HCT116 (cell line): ENCODE measurements at regions not wholly inside any gene's neighbourhood (a gene's known extent, or its start where the extent isn't known, plus 50 kb on each side); places are given as distances from the start of the nearest gene placed in this dataset.

Experiments
- ATAC-seq: fragments of 200-7000 bp; cut with Tn5 transposase; 2 replicates; pipeline ENCODE4 v1.9.1; 2020; ENCODE audit warnings: mild to moderate bottlenecking, moderate library complexity
- BruUV-seq: library from RNA; stranded (reverse); fragments of 400-500 nt; replicated peaks from 2 replicates; lab custom pipeline; 2021; lab: Mats Ljungman, UMichigan
- CTCF ChIA-PET: fragments of 300-600 bp; sonication (Branson Sonifier 250); formaldehyde crosslinking; loops from one replicate; lab custom pipeline; 2021; ENCODE audit warnings: antibody characterized with exemption; lab: Charles Lee
- POLR2A ChIA-PET: fragments of 300-600, 350-600 bp; sonication (Branson Sonifier 250); formaldehyde crosslinking; loops from one replicate; lab custom pipeline; 2021; ENCODE audit warnings: antibody characterized with exemption; lab: Charles Lee
- RAD21 ChIA-PET, 2 experiments: fragments of 300-600 bp; sonication (Branson Sonifier 250); formaldehyde crosslinking; loops; one replicate each; lab custom pipeline; 2023; ENCODE audit warnings: low total read pairs in 2 of 2; ENCODE audit not compliant: uncharacterized antibody in 2 of 2, unreplicated experiment in 2 of 2, low non-redundant PET in 1 of 2; lab: Charles Lee
- DNase-seq: peaks from one replicate; pipeline ENCODE4 v3.0.0-alpha.2; 2010; ENCODE audit warnings: low read depth, low spot score
- H2AFZ ChIP-seq: fragments of 200-600 bp; shearing (Covaris generic), sonication (generic); 2 replicates; pipeline ENCODE4 v1.6.1; 2017; ENCODE audit warnings: low read depth, mixed run types, mixed read lengths, antibody characterized with exemption, low read length; ENCODE audit not compliant: poor library complexity, severe bottlenecking
- H3K27ac ChIP-seq: 2 replicates; pipeline ENCODE4 v1.5.1; 2012; ENCODE audit warnings: low read depth, low read length
- H3K27me3 ChIP-seq: fragments of 200-600 bp; sonication (generic); 2 replicates; pipeline ENCODE4 v1.6.1; 2016; ENCODE audit warnings: mixed run types, low read length, mixed read lengths; ENCODE audit not compliant: insufficient read depth
- H3K36me3 ChIP-seq, 2 experiments: fragments of 200-500 bp in 1 of 2; fragments of 200-600 bp in 1 of 2; sonication (Bioruptor generic) in 1 of 2; sonication (generic) in 1 of 2; 2 replicates each; pipeline versions ENCODE4 v1.5.1 to v1.6.1; 2014 to 2016; ENCODE audit warnings: low read length in 2 of 2, inconsistent platforms in 1 of 2, mixed read lengths in 1 of 2, mixed run types in 1 of 2; ENCODE audit not compliant: insufficient read depth in 2 of 2, control insufficient read depth in 1 of 2
- H3K4me1 ChIP-seq, 2 experiments: fragments of 200-600 bp in 1 of 2; sonication (generic) in 1 of 2; 2 replicates each; pipeline versions ENCODE4 v1.5.1 to v1.6.1; 2012 to 2017; ENCODE audit warnings: low read length in 2 of 2, inconsistent platforms in 1 of 2, mild to moderate bottlenecking in 1 of 2, mixed read lengths in 1 of 2, mixed run types in 1 of 2, moderate library complexity in 1 of 2; ENCODE audit not compliant: insufficient read depth in 2 of 2, control insufficient read depth in 1 of 2
- H3K4me2 ChIP-seq: fragments of 200-600 bp; sonication (generic); 2 replicates; pipeline ENCODE4 v1.6.1; 2017; ENCODE audit warnings: mixed run types, low read length, mixed read lengths
- H3K4me3 ChIP-seq, 2 experiments: fragments of 200-600 bp in 1 of 2; sonication (generic) in 1 of 2; replicated peaks in 1 of 2; 2 replicates each; pipeline ENCODE4 v1.5.1; 2011 to 2016; ENCODE audit warnings: low read length in 2 of 2, control low read depth in 1 of 2, low read depth in 1 of 2, mild to moderate bottlenecking in 1 of 2, mixed read lengths in 1 of 2, mixed run types in 1 of 2
- H3K79me2 ChIP-seq: fragments of 200-600 bp; sonication (generic); 2 replicates; pipeline ENCODE4 v1.6.1; 2017; ENCODE audit warnings: mild to moderate bottlenecking, mixed run types, low read length, moderate library complexity, mixed read lengths; ENCODE audit not compliant: insufficient read depth
- H3K9ac ChIP-seq: fragments of 200-600 bp; sonication (generic); 2 replicates; pipeline ENCODE4 v1.6.1; 2016; ENCODE audit warnings: low read length, mixed read lengths
- H3K9me2 ChIP-seq: fragments of 200-600 bp; sonication (generic), shearing (Covaris generic); 2 replicates; pipeline ENCODE4 v1.6.1; 2017; ENCODE audit warnings: mixed run types, mild to moderate bottlenecking, moderate library complexity; ENCODE audit not compliant: insufficient read depth
- H3K9me3 ChIP-seq, 2 experiments: fragments of 200-500 bp in 1 of 2; fragments of 200-600 bp in 1 of 2; sonication (Bioruptor generic) in 1 of 2; sonication (generic) in 1 of 2; 2 replicates each; pipeline ENCODE4 v1.6.1; 2014 to 2017; ENCODE audit warnings: low read length in 2 of 2, mixed read lengths in 2 of 2, inconsistent platforms in 1 of 2, low read depth in 1 of 2, mild to moderate bottlenecking in 1 of 2, mixed run types in 1 of 2, moderate library complexity in 1 of 2; ENCODE audit not compliant: control insufficient read depth in 1 of 2, insufficient read depth in 1 of 2
- H4K20me1 ChIP-seq: fragments of 200-600 bp; sonication (generic), shearing (Covaris generic); 2 replicates; pipeline ENCODE4 v1.6.1; 2017; ENCODE audit warnings: mixed run types, mild to moderate bottlenecking, moderate library complexity; ENCODE audit not compliant: insufficient read depth
- EGR1 ChIP-seq: IDR thresholded peaks from 2 replicates; pipeline ENCODE4 v1.6.1; 2012; ENCODE audit warnings: low read depth
- ELF1 ChIP-seq: IDR thresholded peaks from 2 replicates; pipeline ENCODE4 v1.6.1; 2012; ENCODE audit warnings: low read depth, borderline replicate concordance
- EZH2 ChIP-seq: fragments of 200-600 bp; sonication (generic); IDR thresholded peaks from 2 replicates; pipeline ENCODE4 v1.6.1; 2017; ENCODE audit warnings: antibody characterized with exemption, mixed run types
- EZH2phosphoT487 ChIP-seq: fragments of 200-600 bp; IDR thresholded peaks from 2 replicates; pipeline ENCODE4 v1.6.1; 2018; ENCODE audit warnings: antibody characterized with exemption, borderline replicate concordance
- JUND ChIP-seq: IDR thresholded peaks from 2 replicates; pipeline ENCODE4 v1.6.1; 2012
- POLR2A ChIP-seq: IDR thresholded peaks from 2 replicates; pipeline ENCODE4 v1.7.0; 2011; ENCODE audit warnings: borderline replicate concordance; ENCODE audit not compliant: insufficient read depth, insufficient read length; ENCODE audit errors: extremely low read depth
- POLR2AphosphoS5 ChIP-seq: IDR thresholded peaks from 2 replicates; pipeline ENCODE4 v1.6.1; 2011; ENCODE audit warnings: mild to moderate bottlenecking, low read depth, low read length, moderate library complexity
- RAD21 ChIP-seq: IDR thresholded peaks from 2 replicates; pipeline ENCODE4 v1.6.1; 2012; ENCODE audit warnings: low read depth, mild to moderate bottlenecking
- SIN3A ChIP-seq: IDR thresholded peaks from 2 replicates; pipeline ENCODE4 v1.6.1; 2012; ENCODE audit warnings: low read depth
- SRF ChIP-seq: IDR thresholded peaks from 2 replicates; pipeline ENCODE4 v1.6.1; 2012; ENCODE audit warnings: low read depth
- TCF7L2 ChIP-seq: IDR thresholded peaks from 2 replicates; pipeline ENCODE4 v1.7.0; 2011; ENCODE audit warnings: borderline replicate concordance, inconsistent platforms; ENCODE audit not compliant: insufficient read depth, insufficient read length; ENCODE audit errors: extremely low read depth
- YY1 ChIP-seq: IDR thresholded peaks from 2 replicates; pipeline ENCODE4 v1.6.1; 2011; ENCODE audit warnings: low read length, low read depth, moderate library complexity, mild to moderate bottlenecking; ENCODE audit not compliant: insufficient replicate concordance; ENCODE audit errors: extremely low read depth
- ZFX ChIP-seq: fragments of 450-650 bp; IDR thresholded peaks from 2 replicates; pipeline ENCODE4 v1.6.1; 2017
- intact Hi-C: fragments of 100-400 bp; cut with micrococcal nuclease; formaldehyde crosslinking; loops from 2 replicates; pipeline ENCODE4 v1.10.0; 2022
- TF ChIP-seq, protein P1 (sequence below): IDR thresholded peaks from 2 replicates; pipeline ENCODE4 v1.6.1; 2012
- TF ChIP-seq, protein P2 (sequence below): IDR thresholded peaks from 2 replicates; pipeline ENCODE4 v1.6.1; 2012; ENCODE audit warnings: low read depth
- TF ChIP-seq, protein P3 (sequence below), 3 experiments: fragments of 200-600 bp in 1 of 3; sonication (generic) in 1 of 3; IDR thresholded peaks in 2 of 3; conservative IDR thresholded peaks in 1 of 3; 2 replicates each; pipeline ENCODE4 v1.5.1; 2012 to 2017; ENCODE audit warnings: low read depth in 2 of 3, low read length in 2 of 3, antibody characterized with exemption in 1 of 3, borderline replicate concordance in 1 of 3, control low read depth in 1 of 3, mild to moderate bottlenecking in 1 of 3, mixed read lengths in 1 of 3, mixed run types in 1 of 3, moderate library complexity in 1 of 3; ENCODE audit not compliant: insufficient read depth in 1 of 3
- TF ChIP-seq, protein P4 (sequence below): IDR thresholded peaks from 2 replicates; pipeline ENCODE4 v1.6.1; 2012
- TF ChIP-seq, protein P5 (sequence below): IDR thresholded peaks from 2 replicates; pipeline ENCODE4 v1.6.1; 2011; ENCODE audit warnings: mild to moderate bottlenecking, low read length, moderate library complexity; ENCODE audit not compliant: insufficient replicate concordance; ENCODE audit errors: extremely low read depth

- DNase-seq (no peak), ATAC-seq (no peak)
- H4K20me1 ChIP-seq = no peaks in the 10 kb centered on the region
- H3K36me3 ChIP-seq = no peaks in the 10 kb centered on the region
- ChIA-PET POLR2A (no interaction called here), CTCF (no interaction called here), RAD21 (no interaction called here)
- H3K79me2 ChIP-seq = no peaks in the 10 kb centered on the region; the same call in 1 of the 2 replicates
- intact Hi-C loops = no loop called here
- no peak overlapping the region for H3K9ac ChIP-seq
- TF ChIP-seq YY1 (no peak), POLR2AphosphoS5 (no peak), EGR1 (no peak), SRF (no peak), EZH2phosphoT487 (no peak), RAD21 (no peak), EZH2 (no peak), POLR2A (no peak), TCF7L2 (no peak), JUND (no peak), ZFX (no peak), SIN3A (no peak), ELF1 (no peak)
- TF ChIP-seq, protein P1, sequence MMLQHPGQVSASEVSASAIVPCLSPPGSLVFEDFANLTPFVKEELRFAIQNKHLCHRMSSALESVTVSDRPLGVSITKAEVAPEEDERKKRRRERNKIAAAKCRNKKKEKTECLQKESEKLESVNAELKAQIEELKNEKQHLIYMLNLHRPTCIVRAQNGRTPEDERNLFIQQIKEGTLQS = no peak
- TF ChIP-seq, protein P2, sequence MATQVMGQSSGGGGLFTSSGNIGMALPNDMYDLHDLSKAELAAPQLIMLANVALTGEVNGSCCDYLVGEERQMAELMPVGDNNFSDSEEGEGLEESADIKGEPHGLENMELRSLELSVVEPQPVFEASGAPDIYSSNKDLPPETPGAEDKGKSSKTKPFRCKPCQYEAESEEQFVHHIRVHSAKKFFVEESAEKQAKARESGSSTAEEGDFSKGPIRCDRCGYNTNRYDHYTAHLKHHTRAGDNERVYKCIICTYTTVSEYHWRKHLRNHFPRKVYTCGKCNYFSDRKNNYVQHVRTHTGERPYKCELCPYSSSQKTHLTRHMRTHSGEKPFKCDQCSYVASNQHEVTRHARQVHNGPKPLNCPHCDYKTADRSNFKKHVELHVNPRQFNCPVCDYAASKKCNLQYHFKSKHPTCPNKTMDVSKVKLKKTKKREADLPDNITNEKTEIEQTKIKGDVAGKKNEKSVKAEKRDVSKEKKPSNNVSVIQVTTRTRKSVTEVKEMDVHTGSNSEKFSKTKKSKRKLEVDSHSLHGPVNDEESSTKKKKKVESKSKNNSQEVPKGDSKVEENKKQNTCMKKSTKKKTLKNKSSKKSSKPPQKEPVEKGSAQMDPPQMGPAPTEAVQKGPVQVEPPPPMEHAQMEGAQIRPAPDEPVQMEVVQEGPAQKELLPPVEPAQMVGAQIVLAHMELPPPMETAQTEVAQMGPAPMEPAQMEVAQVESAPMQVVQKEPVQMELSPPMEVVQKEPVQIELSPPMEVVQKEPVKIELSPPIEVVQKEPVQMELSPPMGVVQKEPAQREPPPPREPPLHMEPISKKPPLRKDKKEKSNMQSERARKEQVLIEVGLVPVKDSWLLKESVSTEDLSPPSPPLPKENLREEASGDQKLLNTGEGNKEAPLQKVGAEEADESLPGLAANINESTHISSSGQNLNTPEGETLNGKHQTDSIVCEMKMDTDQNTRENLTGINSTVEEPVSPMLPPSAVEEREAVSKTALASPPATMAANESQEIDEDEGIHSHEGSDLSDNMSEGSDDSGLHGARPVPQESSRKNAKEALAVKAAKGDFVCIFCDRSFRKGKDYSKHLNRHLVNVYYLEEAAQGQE = no peak
- TF ChIP-seq, protein P3, sequence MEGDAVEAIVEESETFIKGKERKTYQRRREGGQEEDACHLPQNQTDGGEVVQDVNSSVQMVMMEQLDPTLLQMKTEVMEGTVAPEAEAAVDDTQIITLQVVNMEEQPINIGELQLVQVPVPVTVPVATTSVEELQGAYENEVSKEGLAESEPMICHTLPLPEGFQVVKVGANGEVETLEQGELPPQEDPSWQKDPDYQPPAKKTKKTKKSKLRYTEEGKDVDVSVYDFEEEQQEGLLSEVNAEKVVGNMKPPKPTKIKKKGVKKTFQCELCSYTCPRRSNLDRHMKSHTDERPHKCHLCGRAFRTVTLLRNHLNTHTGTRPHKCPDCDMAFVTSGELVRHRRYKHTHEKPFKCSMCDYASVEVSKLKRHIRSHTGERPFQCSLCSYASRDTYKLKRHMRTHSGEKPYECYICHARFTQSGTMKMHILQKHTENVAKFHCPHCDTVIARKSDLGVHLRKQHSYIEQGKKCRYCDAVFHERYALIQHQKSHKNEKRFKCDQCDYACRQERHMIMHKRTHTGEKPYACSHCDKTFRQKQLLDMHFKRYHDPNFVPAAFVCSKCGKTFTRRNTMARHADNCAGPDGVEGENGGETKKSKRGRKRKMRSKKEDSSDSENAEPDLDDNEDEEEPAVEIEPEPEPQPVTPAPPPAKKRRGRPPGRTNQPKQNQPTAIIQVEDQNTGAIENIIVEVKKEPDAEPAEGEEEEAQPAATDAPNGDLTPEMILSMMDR (IDR thresholded peaks at IDR 0.05 in 2 of 3, conservative IDR thresholded peaks at IDR 0.05 in 1 of 3; ENCODE audit: borderline replicate concordance in 1 of 3, insufficient read depth in 1 of 3, low read depth in 2 of 3, low read length in 2 of 3) = no peak
- TF ChIP-seq, protein P4, sequence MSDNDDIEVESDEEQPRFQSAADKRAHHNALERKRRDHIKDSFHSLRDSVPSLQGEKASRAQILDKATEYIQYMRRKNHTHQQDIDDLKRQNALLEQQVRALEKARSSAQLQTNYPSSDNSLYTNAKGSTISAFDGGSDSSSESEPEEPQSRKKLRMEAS = no peak
- TF ChIP-seq, protein P5, sequence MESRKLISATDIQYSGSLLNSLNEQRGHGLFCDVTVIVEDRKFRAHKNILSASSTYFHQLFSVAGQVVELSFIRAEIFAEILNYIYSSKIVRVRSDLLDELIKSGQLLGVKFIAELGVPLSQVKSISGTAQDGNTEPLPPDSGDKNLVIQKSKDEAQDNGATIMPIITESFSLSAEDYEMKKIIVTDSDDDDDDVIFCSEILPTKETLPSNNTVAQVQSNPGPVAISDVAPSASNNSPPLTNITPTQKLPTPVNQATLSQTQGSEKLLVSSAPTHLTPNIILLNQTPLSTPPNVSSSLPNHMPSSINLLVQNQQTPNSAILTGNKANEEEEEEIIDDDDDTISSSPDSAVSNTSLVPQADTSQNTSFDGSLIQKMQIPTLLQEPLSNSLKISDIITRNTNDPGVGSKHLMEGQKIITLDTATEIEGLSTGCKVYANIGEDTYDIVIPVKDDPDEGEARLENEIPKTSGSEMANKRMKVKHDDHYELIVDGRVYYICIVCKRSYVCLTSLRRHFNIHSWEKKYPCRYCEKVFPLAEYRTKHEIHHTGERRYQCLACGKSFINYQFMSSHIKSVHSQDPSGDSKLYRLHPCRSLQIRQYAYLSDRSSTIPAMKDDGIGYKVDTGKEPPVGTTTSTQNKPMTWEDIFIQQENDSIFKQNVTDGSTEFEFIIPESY = no peak
- H3K9me2 ChIP-seq = no peaks in the 10 kb centered on the region
- H3K9me3 ChIP-seq = peaks cover 13 to 22% of the 10 kb centered on the region in 2 experiments; a peak in 2 of 4 replicates
- no peaks in the 10 kb centered on the region for H3K4me1 ChIP-seq
- no TSS peak for BruUV-seq
- no peaks in the 10 kb centered on the region for H3K27me3 ChIP-seq
- H3K4me3 ChIP-seq = no peak overlapping the region
- no peak overlapping the region for H3K27ac ChIP-seq
- H3K4me2 ChIP-seq = no peak overlapping the region
- H2AFZ ChIP-seq = no peak overlapping the region
These were observed 959.9 kb downstream of the DIAPH3 start for GRCh38 chr13:59203855-59204254.
